Loucy (cell line): ENCODE measurements at regions not wholly inside any gene's neighbourhood (a gene's known extent, or its start where the extent isn't known, plus 50 kb on each side); places are given as distances from the start of the nearest gene placed in this dataset.

Experiments used
- H2AFZ ChIP-seq: fragments of 200-600 bp; sonication (generic); 2 replicates; pipeline ENCODE4 v1.6.0; 2016; ENCODE audit warnings: antibody characterized with exemption, mild to moderate bottlenecking, low read length, moderate library complexity
- H3F3A ChIP-seq: fragments of 200-600 bp; 2 replicates; pipeline ENCODE4 v1.6.0; 2016; ENCODE audit warnings: antibody characterized with exemption, low read depth, mild to moderate bottlenecking
- H3K27me3 ChIP-seq: fragments of 200-600 bp; sonication (generic); 2 replicates; pipeline ENCODE4 v1.6.1; 2014; ENCODE audit warnings: low read length, mild to moderate bottlenecking; ENCODE audit not compliant: insufficient read depth, poor library complexity, severe bottlenecking
- H3K36me3 ChIP-seq: fragments of 200-600 bp; sonication (generic); 2 replicates; pipeline ENCODE4 v1.6.1; 2016; ENCODE audit warnings: low read length; ENCODE audit not compliant: insufficient read depth
- H3K4me1 ChIP-seq: fragments of 200-600 bp; sonication (generic); 2 replicates; pipeline ENCODE4 v1.5.1; 2014; ENCODE audit warnings: low read length, mild to moderate bottlenecking; ENCODE audit not compliant: insufficient read depth, poor library complexity, severe bottlenecking
- H3K4me2 ChIP-seq: fragments of 200-600 bp; sonication (generic); 2 replicates; pipeline ENCODE4 v1.6.0; 2014; ENCODE audit warnings: antibody characterized with exemption, low read length, low read depth, mild to moderate bottlenecking; ENCODE audit not compliant: poor library complexity, severe bottlenecking
- H3K4me3 ChIP-seq: fragments of 200-600 bp; sonication (generic); 2 replicates; pipeline ENCODE4 v1.5.1; 2014; ENCODE audit warnings: low read length, mild to moderate bottlenecking, mixed read lengths; ENCODE audit not compliant: poor library complexity, severe bottlenecking
- H3K79me2 ChIP-seq: fragments of 200-600 bp; sonication (generic); 2 replicates; pipeline ENCODE4 v1.6.1; 2014; ENCODE audit warnings: low read length; ENCODE audit not compliant: insufficient read depth
- H3K9ac ChIP-seq: fragments of 200-600 bp; sonication (generic); 2 replicates; pipeline ENCODE4 v1.6.0; 2014; ENCODE audit warnings: mild to moderate bottlenecking, low read depth, low read length, moderate library complexity; ENCODE audit not compliant: poor library complexity, severe bottlenecking
- H3K9me2 ChIP-seq: fragments of 200-600 bp; sonication (generic); replicated peaks from 2 replicates; pipeline ENCODE4 v1.6.1; 2016; ENCODE audit warnings: low read depth, low read length, mixed read lengths
- H3K9me3 ChIP-seq: fragments of 200-600 bp; sonication (generic); 2 replicates; pipeline ENCODE4 v1.6.1; 2014; ENCODE audit warnings: mild to moderate bottlenecking, antibody characterized with exemption, low read length, low read depth; ENCODE audit not compliant: insufficient read depth
- H4K20me1 ChIP-seq: fragments of 200-600 bp; sonication (generic); 2 replicates; pipeline ENCODE4 v1.6.0; 2014; ENCODE audit warnings: antibody characterized with exemption, low read length, mild to moderate bottlenecking; ENCODE audit not compliant: insufficient read depth, poor library complexity, severe bottlenecking
- EZH2phosphoT487 ChIP-seq: fragments of 200-600 bp; IDR thresholded peaks from 2 replicates; pipeline ENCODE4 v1.6.1; 2018; ENCODE audit warnings: antibody characterized with exemption, mild to moderate bottlenecking, moderate library complexity, borderline replicate concordance
- TF ChIP-seq, protein P1 (sequence below): fragments of 200-600 bp; sonication (generic); conservative IDR thresholded peaks from 2 replicates; pipeline ENCODE4 v1.5.1; 2014; ENCODE audit warnings: mild to moderate bottlenecking, antibody characterized with exemption, low read length

- H3K4me1 ChIP-seq = peaks cover 4% of the 10 kb centered on the region
- no peaks in the 10 kb centered on the region for H3K9me3 ChIP-seq
- H3F3A ChIP-seq = no peaks in the 10 kb centered on the region
- no peaks in the 10 kb centered on the region for H4K20me1 ChIP-seq
- no peaks in the 10 kb centered on the region for H3K9me2 ChIP-seq
- no peaks in the 10 kb centered on the region for H3K36me3 ChIP-seq
- H3K79me2 ChIP-seq = no peaks in the 10 kb centered on the region
- no peak overlapping the region for H3K4me3 ChIP-seq
- H3K27me3 ChIP-seq = no peaks in the 10 kb centered on the region
- H3K4me2 ChIP-seq = no peak overlapping the region
- H2AFZ ChIP-seq = no peak overlapping the region
- TF ChIP-seq, protein P1, sequence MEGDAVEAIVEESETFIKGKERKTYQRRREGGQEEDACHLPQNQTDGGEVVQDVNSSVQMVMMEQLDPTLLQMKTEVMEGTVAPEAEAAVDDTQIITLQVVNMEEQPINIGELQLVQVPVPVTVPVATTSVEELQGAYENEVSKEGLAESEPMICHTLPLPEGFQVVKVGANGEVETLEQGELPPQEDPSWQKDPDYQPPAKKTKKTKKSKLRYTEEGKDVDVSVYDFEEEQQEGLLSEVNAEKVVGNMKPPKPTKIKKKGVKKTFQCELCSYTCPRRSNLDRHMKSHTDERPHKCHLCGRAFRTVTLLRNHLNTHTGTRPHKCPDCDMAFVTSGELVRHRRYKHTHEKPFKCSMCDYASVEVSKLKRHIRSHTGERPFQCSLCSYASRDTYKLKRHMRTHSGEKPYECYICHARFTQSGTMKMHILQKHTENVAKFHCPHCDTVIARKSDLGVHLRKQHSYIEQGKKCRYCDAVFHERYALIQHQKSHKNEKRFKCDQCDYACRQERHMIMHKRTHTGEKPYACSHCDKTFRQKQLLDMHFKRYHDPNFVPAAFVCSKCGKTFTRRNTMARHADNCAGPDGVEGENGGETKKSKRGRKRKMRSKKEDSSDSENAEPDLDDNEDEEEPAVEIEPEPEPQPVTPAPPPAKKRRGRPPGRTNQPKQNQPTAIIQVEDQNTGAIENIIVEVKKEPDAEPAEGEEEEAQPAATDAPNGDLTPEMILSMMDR = no peak
- no peak for TF ChIP-seq EZH2phosphoT487
- no peak overlapping the region for H3K9ac ChIP-seq
These were observed 110.0 kb upstream of the SLC35B3 start for GRCh38 chr6:8545336-8545735.

GRCh38 chr6:8543714-8544113 is 108.4 kb upstream of the SLC35B3 start:
- no peak for TF ChIP-seq EZH2phosphoT487
- TF ChIP-seq, protein P1 = no peak
- Histone ChIP-seq H3K9me2 (no peaks in the 10 kb centered on the region), H3K36me3 (no peaks in the 10 kb centered on the region), H3K4me3 (no peak overlapping the region), H3K79me2 (no peaks in the 10 kb centered on the region), H2AFZ (no peak overlapping the region), H3K4me1 (no peaks in the 10 kb centered on the region), H3K9ac (no peak overlapping the region), H3F3A (no peaks in the 10 kb centered on the region), H3K4me2 (no peak overlapping the region), H3K9me3 (no peaks in the 10 kb centered on the region), H3K27me3 (no peaks in the 10 kb centered on the region), H4K20me1 (no peaks in the 10 kb centered on the region)

DNA sequence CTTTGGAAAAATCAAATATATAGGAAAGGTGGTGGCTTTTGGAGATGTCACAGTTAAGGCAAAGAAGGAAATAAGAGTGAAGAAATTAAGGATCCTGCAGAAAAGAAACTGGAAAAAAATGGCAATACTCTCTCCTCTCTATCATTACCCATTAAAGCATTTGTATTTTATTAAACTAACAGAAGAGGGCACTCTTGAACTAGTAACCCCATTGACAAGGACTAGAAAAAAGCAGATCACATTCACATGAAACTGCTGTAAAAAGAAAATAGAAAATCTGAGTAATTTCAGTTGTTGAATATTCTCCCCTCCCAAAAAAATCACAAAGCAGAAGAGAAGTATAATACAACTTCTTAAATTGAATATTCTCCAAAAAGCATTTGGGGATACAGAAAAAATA is 104.1 kb upstream of the SLC35B3 start:
- H3K9me3 ChIP-seq = no peaks in the 10 kb centered on the region
- H4K20me1 ChIP-seq = no peaks in the 10 kb centered on the region
- no peaks in the 10 kb centered on the region for H3K4me1 ChIP-seq
- H3F3A ChIP-seq = no peaks in the 10 kb centered on the region
- no peaks in the 10 kb centered on the region for H3K79me2 ChIP-seq
- TF ChIP-seq, protein P1 = peak; percentile 63
- TF ChIP-seq EZH2phosphoT487 = no peak
- no peak overlapping the region for H3K4me3 ChIP-seq
- H3K9ac ChIP-seq = no peak overlapping the region
- no peak overlapping the region for H3K4me2 ChIP-seq
- no peaks in the 10 kb centered on the region for H3K36me3 ChIP-seq
- H3K9me2 ChIP-seq = no peaks in the 10 kb centered on the region
- H3K27me3 ChIP-seq = no peaks in the 10 kb centered on the region
- H2AFZ ChIP-seq = no peak overlapping the region
